Astrocyte of the cerebellum (primary cell): ENCODE measurements at regions not wholly inside any gene's neighbourhood (a gene's known extent, or its start where the extent isn't known, plus 50 kb on each side); places are given as distances from the start of the nearest gene placed in this dataset.

Source experiments
- DNase-seq: peaks from one replicate; pipeline ENCODE4 v3.0.0-alpha.2; 2011; ENCODE audit warnings: low read depth
- H3K4me3 ChIP-seq: 2 replicates; pipeline ENCODE4 v1.5.1; 2011; ENCODE audit warnings: mild to moderate bottlenecking, low read depth, low read length, moderate library complexity
- in situ Hi-C: cut with HindIII; loops from 2 replicates; pipeline ENCODE4 v1.10.0; 2017; ENCODE audit warnings: low sequenced_read_pairs
- TF ChIP-seq, protein P1 (sequence below): IDR thresholded peaks from 2 replicates; pipeline ENCODE4 v1.5.1; 2012; ENCODE audit warnings: low read length, low read depth, moderate library complexity, mild to moderate bottlenecking; ENCODE audit errors: missing control alignments

DNA sequence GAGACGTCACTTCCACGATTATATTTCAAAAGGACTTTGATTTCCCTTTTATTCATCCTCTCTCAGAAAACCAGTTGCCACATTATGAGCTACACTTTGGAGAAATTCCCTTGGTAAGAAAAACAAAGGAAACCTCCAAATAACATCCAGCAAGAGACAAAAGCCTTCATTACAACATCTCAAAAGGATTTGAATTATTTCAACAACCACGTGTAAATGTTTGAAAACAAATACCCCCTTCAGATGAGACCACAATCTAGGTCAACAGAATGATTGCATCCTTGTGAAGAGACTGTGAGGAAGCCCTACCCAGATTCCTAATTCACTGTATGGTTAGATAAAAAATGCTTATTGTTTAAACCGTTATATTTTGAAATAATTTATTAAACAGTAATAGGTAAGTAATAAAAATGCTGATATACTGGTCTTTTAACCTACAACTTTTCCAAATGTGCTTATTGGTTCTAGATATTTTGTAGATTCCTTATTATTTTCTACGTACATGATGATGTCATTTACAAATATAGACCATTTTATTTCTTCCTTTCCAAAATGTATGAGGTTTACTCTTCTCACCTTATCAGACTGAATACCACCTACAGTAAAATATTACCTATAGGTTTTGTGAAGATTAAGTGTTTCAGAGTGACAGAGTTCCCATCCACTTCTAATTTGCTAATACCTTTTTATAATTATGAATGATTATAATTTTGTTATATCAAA is 922.7 kb upstream of the CHAC2 start:
- TF ChIP-seq, protein P1, sequence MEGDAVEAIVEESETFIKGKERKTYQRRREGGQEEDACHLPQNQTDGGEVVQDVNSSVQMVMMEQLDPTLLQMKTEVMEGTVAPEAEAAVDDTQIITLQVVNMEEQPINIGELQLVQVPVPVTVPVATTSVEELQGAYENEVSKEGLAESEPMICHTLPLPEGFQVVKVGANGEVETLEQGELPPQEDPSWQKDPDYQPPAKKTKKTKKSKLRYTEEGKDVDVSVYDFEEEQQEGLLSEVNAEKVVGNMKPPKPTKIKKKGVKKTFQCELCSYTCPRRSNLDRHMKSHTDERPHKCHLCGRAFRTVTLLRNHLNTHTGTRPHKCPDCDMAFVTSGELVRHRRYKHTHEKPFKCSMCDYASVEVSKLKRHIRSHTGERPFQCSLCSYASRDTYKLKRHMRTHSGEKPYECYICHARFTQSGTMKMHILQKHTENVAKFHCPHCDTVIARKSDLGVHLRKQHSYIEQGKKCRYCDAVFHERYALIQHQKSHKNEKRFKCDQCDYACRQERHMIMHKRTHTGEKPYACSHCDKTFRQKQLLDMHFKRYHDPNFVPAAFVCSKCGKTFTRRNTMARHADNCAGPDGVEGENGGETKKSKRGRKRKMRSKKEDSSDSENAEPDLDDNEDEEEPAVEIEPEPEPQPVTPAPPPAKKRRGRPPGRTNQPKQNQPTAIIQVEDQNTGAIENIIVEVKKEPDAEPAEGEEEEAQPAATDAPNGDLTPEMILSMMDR = no peak

DNA sequence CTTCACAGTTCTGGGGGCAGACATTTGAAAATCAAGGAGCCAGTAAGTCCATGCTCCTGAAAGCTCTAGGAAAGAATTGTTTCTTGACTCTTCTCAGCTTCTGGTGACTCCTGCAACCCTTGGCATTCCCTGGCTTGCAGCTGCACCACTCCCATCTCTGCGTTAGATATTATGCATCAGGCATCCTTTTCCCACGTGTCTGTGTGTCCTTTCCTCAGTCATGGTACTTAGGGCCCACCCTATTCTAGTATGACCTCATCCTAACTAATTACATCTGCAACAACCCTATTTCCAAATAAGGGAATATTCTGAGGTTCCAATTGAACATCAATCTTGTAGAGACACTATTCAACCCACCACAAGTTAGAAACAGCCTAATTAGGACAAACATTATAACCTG is 931.7 kb upstream of the CHAC2 start:
- in situ Hi-C loops = loop anchor here (5.0 kb wide), 1 partner anchor 44 kb away; no protein-coding TSS in a partner anchor
- TF ChIP-seq, protein P1 = no peak
- no peak for DNase-seq
- no peak overlapping the region for H3K4me3 ChIP-seq

More for the DNA sequence above, 922.7 kb upstream of the CHAC2 start:
- peak; percentile 18 for DNase-seq
- in situ Hi-C loops = no loop called here
- no peak overlapping the region for H3K4me3 ChIP-seq

- in situ Hi-C loops = no loop called here
- TF ChIP-seq, protein P1 = no peak
Measured at GRCh38 chr2:52831216-52831615, 936.4 kb upstream of the CHAC2 start.

GRCh38 chr2:52828112-52828511 is 939.5 kb upstream of the CHAC2 start:
- no peak overlapping the region for H3K4me3 ChIP-seq
- in situ Hi-C loops = no loop called here
- no peak for DNase-seq
- TF ChIP-seq, protein P1 = no peak

More at GRCh38 chr2:52831216-52831615, 936.4 kb upstream of the CHAC2 start:
- DNase-seq = no peak
- H3K4me3 ChIP-seq = no peak overlapping the region

DNA sequence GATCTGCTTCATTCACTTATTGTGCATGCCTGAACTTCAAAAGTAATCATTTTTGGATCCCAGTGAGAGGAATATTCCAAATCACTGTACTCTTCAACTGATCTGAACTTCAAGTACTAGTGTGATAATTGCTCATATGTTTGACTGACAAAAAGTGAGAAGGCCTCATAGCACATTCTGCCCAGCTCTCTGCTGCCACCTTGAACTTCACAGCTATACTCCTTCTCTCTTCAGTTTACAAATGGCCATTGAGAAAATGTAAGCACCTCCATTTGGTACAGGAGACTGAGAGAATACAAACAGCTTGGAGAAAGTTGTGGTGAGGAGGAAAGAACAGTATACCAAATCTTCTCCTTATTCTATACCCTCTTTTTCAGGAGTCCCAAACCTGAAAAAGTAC is 946.0 kb upstream of the CHAC2 start:
- H3K4me3 ChIP-seq = no peak overlapping the region
- DNase-seq = no peak
- in situ Hi-C loops = no loop called here
- TF ChIP-seq, protein P1 = peak; percentile 35

DNA sequence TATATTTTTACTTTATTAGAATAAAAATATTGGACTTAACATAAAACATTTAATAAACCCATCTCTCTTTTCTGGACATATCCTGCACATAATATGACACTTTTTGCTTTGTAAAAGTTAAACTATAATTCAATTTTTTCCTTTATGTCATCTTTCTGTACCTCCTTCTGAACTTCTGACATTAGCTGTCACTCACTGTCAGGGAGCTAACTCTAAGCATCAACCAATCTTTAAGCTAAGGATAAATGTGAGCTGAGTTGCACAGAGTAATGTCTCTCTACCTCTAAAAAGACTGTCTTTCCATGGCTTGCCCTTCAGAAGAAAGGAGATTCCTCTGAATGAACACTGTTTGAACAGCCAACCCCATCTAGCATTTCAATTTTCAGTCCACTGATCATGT is 948.6 kb upstream of the CHAC2 start:
- TF ChIP-seq, protein P1 = no peak
- no peak for DNase-seq
- no peak overlapping the region for H3K4me3 ChIP-seq
- in situ Hi-C loops = no loop called here

DNA sequence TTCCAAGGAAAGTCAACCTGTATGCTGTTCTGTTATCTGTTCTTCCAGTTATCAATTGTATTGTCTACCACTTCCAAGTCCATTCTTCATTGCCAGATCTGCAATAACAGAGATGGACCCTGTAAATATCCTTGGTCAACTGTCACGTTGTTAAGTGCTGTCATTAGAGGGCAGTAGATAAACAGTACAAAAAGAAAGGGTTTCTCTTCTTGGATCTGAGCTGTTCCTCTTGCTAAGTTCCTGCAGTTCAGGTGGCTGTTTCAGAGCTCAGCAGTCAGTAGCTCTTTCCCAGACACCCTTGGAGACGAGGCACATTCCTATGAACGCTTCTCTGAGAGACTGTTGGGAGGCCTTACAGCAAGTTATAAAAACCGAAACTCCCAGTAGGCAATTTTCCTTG is 957.1 kb upstream of the CHAC2 start:
- TF ChIP-seq, protein P1 = peak; percentile 30
- no peak overlapping the region for H3K4me3 ChIP-seq
- no peak for DNase-seq
- in situ Hi-C loops = no loop called here
